Epithelial cell of esophagus (primary cell): ENCODE measurements at regions not wholly inside any gene's neighbourhood (a gene's known extent, or its start where the extent isn't known, plus 50 kb on each side); places are given as distances from the start of the nearest gene placed in this dataset.

Experiments used
- DNase-seq: peaks from one replicate; pipeline ENCODE4 v3.0.0; 2010; ENCODE audit warnings: low read depth
- H3K4me3 ChIP-seq: 2 replicates; pipeline ENCODE4 v1.5.1; 2011; ENCODE audit warnings: mild to moderate bottlenecking, low read length, control low read depth
- TF ChIP-seq, protein P1 (sequence below): IDR thresholded peaks from 2 replicates; pipeline ENCODE4 v1.5.1; 2011; ENCODE audit warnings: low read depth, mild to moderate bottlenecking, low read length, control low read depth, inconsistent platforms; ENCODE audit not compliant: insufficient read depth; ENCODE audit errors: missing control alignments

DNA sequence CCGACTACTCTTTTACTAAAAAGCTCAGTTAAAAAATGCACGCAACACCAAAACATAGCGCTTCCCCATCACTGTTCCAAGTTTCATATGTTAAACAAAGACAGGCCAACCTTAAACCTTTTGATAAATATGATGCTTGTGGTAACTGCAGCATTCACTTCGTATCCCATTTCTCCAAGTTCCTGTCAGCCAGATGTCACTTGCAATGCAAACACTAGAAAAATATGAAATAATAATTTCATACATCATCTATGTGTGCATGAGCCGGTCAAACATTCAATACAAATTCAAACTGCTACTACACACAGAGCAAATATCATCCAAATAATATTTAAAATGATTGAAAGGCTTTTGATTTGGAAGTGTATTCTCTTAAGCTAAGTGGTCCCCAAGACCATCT is 636.5 kb downstream of the LMO4 start:
- DNase-seq: no peak
- TF ChIP-seq, protein P1, sequence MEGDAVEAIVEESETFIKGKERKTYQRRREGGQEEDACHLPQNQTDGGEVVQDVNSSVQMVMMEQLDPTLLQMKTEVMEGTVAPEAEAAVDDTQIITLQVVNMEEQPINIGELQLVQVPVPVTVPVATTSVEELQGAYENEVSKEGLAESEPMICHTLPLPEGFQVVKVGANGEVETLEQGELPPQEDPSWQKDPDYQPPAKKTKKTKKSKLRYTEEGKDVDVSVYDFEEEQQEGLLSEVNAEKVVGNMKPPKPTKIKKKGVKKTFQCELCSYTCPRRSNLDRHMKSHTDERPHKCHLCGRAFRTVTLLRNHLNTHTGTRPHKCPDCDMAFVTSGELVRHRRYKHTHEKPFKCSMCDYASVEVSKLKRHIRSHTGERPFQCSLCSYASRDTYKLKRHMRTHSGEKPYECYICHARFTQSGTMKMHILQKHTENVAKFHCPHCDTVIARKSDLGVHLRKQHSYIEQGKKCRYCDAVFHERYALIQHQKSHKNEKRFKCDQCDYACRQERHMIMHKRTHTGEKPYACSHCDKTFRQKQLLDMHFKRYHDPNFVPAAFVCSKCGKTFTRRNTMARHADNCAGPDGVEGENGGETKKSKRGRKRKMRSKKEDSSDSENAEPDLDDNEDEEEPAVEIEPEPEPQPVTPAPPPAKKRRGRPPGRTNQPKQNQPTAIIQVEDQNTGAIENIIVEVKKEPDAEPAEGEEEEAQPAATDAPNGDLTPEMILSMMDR: no peak

DNA sequence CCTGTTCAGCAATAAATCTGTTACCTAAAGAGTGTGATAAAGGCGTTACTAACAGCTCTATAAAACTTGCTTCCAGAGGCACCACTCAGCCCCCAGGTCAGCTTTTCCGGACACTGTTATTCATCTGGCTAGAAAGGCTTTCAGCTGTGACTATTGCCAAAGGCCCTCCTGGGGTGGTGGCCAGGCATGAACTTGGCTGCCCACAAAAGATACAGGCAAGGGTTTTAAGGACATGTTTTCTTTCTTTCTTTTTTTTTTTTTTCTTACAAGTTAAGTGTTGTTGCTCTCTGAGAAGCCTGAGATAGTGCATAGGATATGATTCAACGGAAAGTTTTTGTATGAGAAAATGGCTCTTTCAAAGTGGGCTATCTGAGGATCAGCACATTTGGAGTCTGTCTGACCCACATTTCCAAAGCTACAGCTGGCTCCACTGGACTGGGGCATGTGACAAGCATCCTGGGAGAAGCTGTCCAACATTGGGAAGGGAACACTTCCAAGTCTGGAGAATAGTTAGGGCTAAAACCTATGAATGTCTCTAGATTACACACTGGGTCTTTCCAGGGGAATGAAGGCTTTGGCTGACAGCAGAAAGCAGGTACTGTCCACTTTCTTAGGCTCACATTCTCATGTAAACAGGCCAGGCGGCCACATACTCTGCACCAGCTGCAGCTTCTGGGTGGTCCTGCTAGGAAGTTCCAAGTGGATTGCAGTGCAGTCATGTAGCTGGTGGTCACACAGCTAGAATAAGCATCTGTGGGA is 639.7 kb downstream of the LMO4 start:
- TF ChIP-seq, protein P1: no peak
- DNase-seq: no peak
- no peak overlapping the region for H3K4me3 ChIP-seq

More for the DNA sequence above, 636.5 kb downstream of the LMO4 start:
- no peak overlapping the region for H3K4me3 ChIP-seq

DNA sequence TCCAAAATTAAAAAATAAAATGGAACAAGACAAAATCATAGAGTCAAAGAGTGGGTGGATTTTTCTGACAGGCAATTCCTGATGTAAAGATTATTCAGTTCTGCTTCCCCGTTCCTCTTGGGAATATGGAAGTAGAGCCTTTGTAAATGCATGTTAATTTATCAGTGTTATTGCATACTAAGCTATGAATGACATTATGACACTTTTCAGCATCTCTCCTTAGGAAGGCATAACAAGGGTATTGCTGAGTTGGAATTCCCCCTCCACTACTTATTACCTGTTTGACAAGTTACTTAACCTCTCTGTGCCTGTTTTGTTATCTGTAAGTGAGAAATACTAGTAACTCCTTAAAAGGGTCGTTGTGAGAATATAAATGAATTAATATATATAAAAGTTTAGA is 640.4 kb downstream of the LMO4 start:
- DNase-seq: peak; percentile 16
- TF ChIP-seq, protein P1: no peak
- H3K4me3 ChIP-seq: no peak overlapping the region

DNA sequence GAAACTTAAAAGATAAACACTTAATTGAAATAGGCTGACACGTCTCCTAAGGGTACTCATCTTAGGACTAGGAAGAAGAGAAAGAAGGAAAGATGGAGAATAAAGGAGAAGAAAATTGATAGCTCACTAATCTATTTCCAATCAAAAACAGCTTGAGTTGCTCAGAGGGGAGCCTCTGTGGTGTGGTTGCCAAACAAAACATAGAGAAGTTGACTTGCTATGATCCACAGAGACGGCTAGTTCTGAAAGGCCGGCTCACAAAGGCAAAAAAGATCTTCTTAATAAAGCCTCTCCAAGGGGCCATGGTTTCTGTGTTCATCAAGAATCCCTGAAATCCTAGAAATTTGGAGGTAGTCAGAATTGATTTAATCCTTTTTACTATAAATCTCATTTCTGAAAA is 644.1 kb downstream of the LMO4 start:
- DNase-seq: no peak
- TF ChIP-seq, protein P1: no peak
- H3K4me3 ChIP-seq: no peak overlapping the region

DNA sequence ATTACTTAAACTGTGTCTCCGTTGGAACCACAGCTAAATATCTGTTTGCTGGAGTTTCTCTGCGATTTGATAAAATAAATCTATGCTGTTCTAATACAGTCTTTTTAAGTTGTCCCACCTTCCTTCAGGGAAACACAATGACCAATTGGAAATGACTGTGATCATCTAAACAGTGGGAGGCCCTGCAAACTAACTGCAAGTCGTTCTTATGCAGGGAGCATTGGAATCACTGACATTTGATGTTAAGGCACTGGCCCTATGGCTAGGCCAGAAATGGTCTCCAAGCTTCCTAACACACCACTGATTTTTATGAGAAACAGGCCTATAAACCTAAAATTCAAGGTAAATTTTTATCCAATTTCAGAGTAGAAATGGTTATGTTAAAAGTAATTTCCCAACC is 645.2 kb downstream of the LMO4 start:
- TF ChIP-seq, protein P1: no peak
- no peak overlapping the region for H3K4me3 ChIP-seq
- no peak for DNase-seq

DNA sequence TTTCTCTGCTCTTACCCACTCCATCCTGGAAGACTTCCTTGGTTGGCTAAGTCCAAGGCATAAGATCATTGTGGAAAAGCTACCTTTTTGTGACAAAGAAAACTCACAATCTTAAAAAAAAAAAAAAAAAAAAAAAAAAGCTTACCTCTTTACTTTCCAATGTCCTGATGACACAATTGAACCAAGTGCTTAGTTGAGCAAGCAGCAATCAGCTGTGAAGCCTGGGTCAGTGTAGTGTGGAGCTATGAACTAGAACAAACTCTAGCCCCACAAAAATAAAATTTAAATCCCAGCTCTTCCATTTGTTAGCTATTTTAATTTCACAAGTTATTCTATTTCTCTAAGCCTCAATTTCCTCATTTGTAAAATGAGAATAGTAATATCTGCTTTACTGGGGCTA is 647.6 kb downstream of the LMO4 start:
- no peak overlapping the region for H3K4me3 ChIP-seq
- TF ChIP-seq, protein P1: no peak
- no peak for DNase-seq

DNA sequence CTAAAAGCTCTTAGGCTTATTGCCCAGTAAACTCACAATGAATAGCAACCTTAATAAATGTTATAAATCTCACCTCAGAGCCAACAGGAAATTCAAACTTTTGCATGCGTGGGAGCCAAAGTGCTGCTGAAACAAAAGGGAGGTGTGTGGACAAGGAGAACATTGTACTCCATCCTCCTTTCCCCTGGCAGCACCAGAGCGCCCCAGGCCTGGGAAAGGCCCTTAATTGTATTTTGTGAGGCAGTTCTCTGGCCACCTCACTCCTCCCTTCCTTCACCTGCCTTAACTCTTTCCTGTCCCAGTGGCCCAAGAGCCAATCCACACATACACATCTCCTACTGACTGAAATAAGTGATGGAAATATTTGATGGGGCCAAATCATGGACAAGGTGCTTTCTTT is 648.5 kb downstream of the LMO4 start:
- peak; percentile 35 for DNase-seq
- TF ChIP-seq, protein P1: no peak
- no peak overlapping the region for H3K4me3 ChIP-seq
